Right lobe of liver (tissue), 6 donors: ENCODE measurements at regions not wholly inside any gene's neighbourhood (a gene's known extent, or its start where the extent isn't known, plus 50 kb on each side); places are given as distances from the start of the nearest gene placed in this dataset.
A peak's percentile ranks its signal among the peaks of the same experiment; 100 is the strongest.

Source experiments
- ATAC-seq, 4 donors: fragments of 200-7000 bp; cut with Tn5 transposase; one replicate each; pipeline ENCODE4 v1.9.1; 2020; ENCODE audit warnings: mild to moderate bottlenecking in 4 of 4, moderate library complexity in 4 of 4
- DNase-seq, 3 donors: peaks; one replicate each; pipeline ENCODE4 v3.0.0-alpha.2; 2020
- H3K27ac ChIP-seq, 3 donors: fragments of 200-600 bp; one replicate each; pipeline ENCODE4 v1.8.0; 2022
- H3K27me3 ChIP-seq, 2 donors: fragments of 200-600 bp; one replicate each; pipeline ENCODE4 v1.8.0; 2022
- H3K36me3 ChIP-seq, 4 donors: fragments of 200-600 bp; sonication (generic) in 1 of 4; one replicate each; pipeline versions ENCODE4 v1.5.1 to v1.8.0; 2017 to 2022; ENCODE audit warnings: control low read depth in 1 of 4
- H3K4me1 ChIP-seq, 4 donors: fragments of 200-600 bp; sonication (generic) in 1 of 4; one replicate each; pipeline versions ENCODE4 v1.5.1 to v1.8.0; 2017 to 2022; ENCODE audit warnings: control low read depth in 1 of 4
- H3K4me3 ChIP-seq, 3 donors: fragments of 200-600 bp; one replicate each; pipeline ENCODE4 v1.8.0; 2022
- H3K9me3 ChIP-seq, 4 donors: fragments of 200-600 bp; sonication (generic) in 1 of 4; one replicate each; pipeline versions ENCODE4 v1.5.1 to v1.8.0; 2017 to 2022; ENCODE audit warnings: control low read depth in 1 of 4
- CTCF ChIP-seq, 4 donors: fragments of 200-600 bp in 3 of 4; fragments of 450-650 bp in 1 of 4; IDR thresholded peaks; one replicate each; pipeline versions ENCODE4 v1.5.1 to v1.8.0; 2016 to 2022; ENCODE audit warnings: antibody characterized with exemption in 4 of 4, mild to moderate bottlenecking in 2 of 4
- POLR2A ChIP-seq: fragments of 450-650 bp; IDR thresholded peaks from one replicate; pipeline ENCODE4 v1.6.1; 2017; ENCODE audit warnings: antibody characterized with exemption, mild to moderate bottlenecking
- WGBS: methylation state at CpG from one replicate; pipeline ENCODE4 v1.1.6; 2018; ENCODE audit warnings: low coverage, low lambda C conversion rate; ENCODE audit not compliant: insufficient coverage; ENCODE audit errors: missing lambda C conversion rate; 5-methylcytosine and 5-hydroxymethylcytosine counted together
- intact Hi-C, 2 donors: fragments of 100-400 bp; cut with DNase I; formaldehyde crosslinking; loops; one replicate each; pipeline versions ENCODE4 v1.11.2 to v1.14.1; 2022
- donor health status: DM: no; HTN: yes; CAD: no.
- donor health status: DM: no; HTN: no; CAD: no.
- donor health status: DM: no; HTN: no; CAD: no.
- donor health status: DM: no; HTN: yes; CAD: no.
- donor health status: DM: no; HTN: yes; CAD: no.

GRCh38 chr11:116644201-116644940 lies 128.4 kb downstream of the BUD13 start:
- intact Hi-C loops: no loop called here
- H3K9me3 ChIP-seq: no peaks in the 10 kb centered on the region
- DNase-seq (no peak), ATAC-seq (no peak)
- WGBS: 66% methylated on average over 12 of the region's 16 CpGs
- H3K36me3 ChIP-seq: no peaks in the 10 kb centered on the region
- no peak for TF ChIP-seq POLR2A
- no peak for TF ChIP-seq CTCF (IDR thresholded peaks at IDR 0.05)
- H3K27me3 ChIP-seq: no peaks in the 10 kb centered on the region
- no peak overlapping the region for H3K27ac ChIP-seq
- H3K4me1 ChIP-seq: no peaks in the 10 kb centered on the region
- no peak overlapping the region for H3K4me3 ChIP-seq

- WGBS: 70% methylated on average over 2 of the region's 9 CpGs
- Histone ChIP-seq H3K27me3 (no peaks in the 10 kb centered on the region), H3K4me1 (no peaks in the 10 kb centered on the region), H3K36me3 (no peaks in the 10 kb centered on the region), H3K27ac (no peak overlapping the region), H3K4me3 (no peak overlapping the region), H3K9me3 (no peaks in the 10 kb centered on the region)
- intact Hi-C loops: no loop called here
- ATAC-seq (no peak), DNase-seq (no peak)
- TF ChIP-seq POLR2A: no peak
- no peak for TF ChIP-seq CTCF (IDR thresholded peaks at IDR 0.05)
These were observed 129.3 kb downstream of the BUD13 start for GRCh38 chr11:116643521-116643920.

GRCh38 chr11:116642902-116643301 lies 129.9 kb downstream of the BUD13 start:
- no peaks in the 10 kb centered on the region for H3K4me1 ChIP-seq
- H3K9me3 ChIP-seq: no peaks in the 10 kb centered on the region
- H3K27ac ChIP-seq: no peak overlapping the region
- DNase-seq: no peak
- H3K36me3 ChIP-seq: no peaks in the 10 kb centered on the region
- H3K27me3 ChIP-seq: no peaks in the 10 kb centered on the region
- TF ChIP-seq POLR2A (no peak), CTCF (IDR thresholded peaks at IDR 0.05) (no peak)
- intact Hi-C loops: no loop called here
- no peak for ATAC-seq
- no peak overlapping the region for H3K4me3 ChIP-seq

DNA sequence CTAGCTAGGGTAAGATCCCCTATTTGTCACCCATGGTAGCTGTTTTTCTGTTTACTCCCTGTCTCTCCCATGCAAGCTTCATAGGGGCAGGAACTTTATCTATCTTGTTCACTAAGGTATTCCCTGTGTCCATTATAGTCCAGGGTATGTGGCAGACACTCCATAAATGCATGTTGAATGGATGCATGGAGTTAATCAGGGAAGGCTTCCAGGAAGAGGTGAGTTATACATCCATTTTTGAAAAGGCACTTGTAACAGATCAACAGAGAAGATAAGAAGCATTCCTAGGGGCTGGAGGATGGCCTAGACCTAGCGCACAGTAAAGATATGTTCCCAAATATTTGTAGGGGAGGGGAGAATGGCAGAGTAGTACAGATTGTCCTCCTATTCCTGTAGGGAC lies 130.3 kb downstream of the BUD13 start:
- Histone ChIP-seq H3K4me1 (no peaks in the 10 kb centered on the region), H3K27me3 (no peaks in the 10 kb centered on the region), H3K27ac (no peak overlapping the region), H3K9me3 (no peaks in the 10 kb centered on the region), H3K4me3 (no peak overlapping the region), H3K36me3 (no peaks in the 10 kb centered on the region)
- no peak for ATAC-seq
- WGBS: 100% methylated on average over 1 of the region's 1 CpG
- no peak for DNase-seq
- no peak for TF ChIP-seq POLR2A
- no peak for TF ChIP-seq CTCF (IDR thresholded peaks at IDR 0.05)
- intact Hi-C loops: no loop called here

DNA sequence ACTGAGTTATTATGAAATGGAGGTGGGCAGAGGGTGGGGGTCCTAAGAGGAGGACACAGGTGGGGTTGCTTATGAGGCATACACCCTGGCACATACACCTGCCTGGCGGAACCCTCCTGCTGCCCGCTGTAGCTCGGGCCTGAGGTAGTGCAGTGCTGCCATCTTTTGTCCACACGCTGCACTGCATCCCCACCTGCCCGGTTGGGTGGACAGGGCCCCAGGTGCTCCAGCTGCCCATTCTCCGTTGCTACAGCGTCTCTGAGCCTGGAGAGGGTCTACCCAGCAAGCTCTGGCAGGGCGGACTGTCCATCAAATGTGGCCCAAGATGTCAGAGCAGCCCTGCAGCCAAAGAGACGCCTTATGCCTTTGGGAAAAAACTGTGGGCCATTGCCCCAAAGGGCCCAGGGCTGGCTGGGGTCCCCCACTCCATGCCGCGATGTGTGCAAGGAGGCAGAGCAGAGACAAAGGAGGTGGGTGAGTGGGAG lies 131.2 kb downstream of the BUD13 start:
- H3K9me3 ChIP-seq: no peaks in the 10 kb centered on the region
- peak; percentile 60 to 70 (median 60) for DNase-seq
- intact Hi-C loops: no loop called here
- TF ChIP-seq CTCF (IDR thresholded peaks at IDR 0.05) (peak; percentile 78 to 86 (median 81)), POLR2A (no peak)
- no peaks in the 10 kb centered on the region for H3K36me3 ChIP-seq
- H3K27ac ChIP-seq: no peak overlapping the region
- peak; percentile 89 to 98 (median 94) for ATAC-seq
- no peak overlapping the region for H3K4me3 ChIP-seq
- no peaks in the 10 kb centered on the region for H3K27me3 ChIP-seq
- no peaks in the 10 kb centered on the region for H3K4me1 ChIP-seq
- WGBS: no CpG with 5 or more reads among the region's 11 CpGs
